ENCODE measurements at regions not wholly inside any gene's neighbourhood (a gene's known extent, or its start where the extent isn't known, plus 50 kb on each side); places are given as distances from the start of the nearest gene placed in this dataset.

GRCh38 chr16:7763111-7763510, 430.5 kb downstream of the RBFOX1 start:
- no peak for DNase-seq

All from hematopoietic multipotent progenitor cell treated with erythropoietin and hydrocortisone succinate and interleukin-3 and kit ligand, for 8 days (in vitro differentiated cells).